ENCODE measurements at regions not wholly inside any gene's neighbourhood (a gene's known extent, or its start where the extent isn't known, plus 50 kb on each side); places are given as distances from the start of the nearest gene placed in this dataset.
A peak's percentile ranks its signal among the peaks of the same experiment; 100 is the strongest.

- no peak overlapping the region for H3K4me3 ChIP-seq (ENCODE audit: low read depth, low read length)
- TF ChIP-seq, protein P1, sequence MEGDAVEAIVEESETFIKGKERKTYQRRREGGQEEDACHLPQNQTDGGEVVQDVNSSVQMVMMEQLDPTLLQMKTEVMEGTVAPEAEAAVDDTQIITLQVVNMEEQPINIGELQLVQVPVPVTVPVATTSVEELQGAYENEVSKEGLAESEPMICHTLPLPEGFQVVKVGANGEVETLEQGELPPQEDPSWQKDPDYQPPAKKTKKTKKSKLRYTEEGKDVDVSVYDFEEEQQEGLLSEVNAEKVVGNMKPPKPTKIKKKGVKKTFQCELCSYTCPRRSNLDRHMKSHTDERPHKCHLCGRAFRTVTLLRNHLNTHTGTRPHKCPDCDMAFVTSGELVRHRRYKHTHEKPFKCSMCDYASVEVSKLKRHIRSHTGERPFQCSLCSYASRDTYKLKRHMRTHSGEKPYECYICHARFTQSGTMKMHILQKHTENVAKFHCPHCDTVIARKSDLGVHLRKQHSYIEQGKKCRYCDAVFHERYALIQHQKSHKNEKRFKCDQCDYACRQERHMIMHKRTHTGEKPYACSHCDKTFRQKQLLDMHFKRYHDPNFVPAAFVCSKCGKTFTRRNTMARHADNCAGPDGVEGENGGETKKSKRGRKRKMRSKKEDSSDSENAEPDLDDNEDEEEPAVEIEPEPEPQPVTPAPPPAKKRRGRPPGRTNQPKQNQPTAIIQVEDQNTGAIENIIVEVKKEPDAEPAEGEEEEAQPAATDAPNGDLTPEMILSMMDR (IDR thresholded peaks at IDR 0.05; ENCODE audit: insufficient read depth, low read length, poor library complexity, severe bottlenecking) = no peak
- no peaks in the 10 kb centered on the region for H3K36me3 ChIP-seq (ENCODE audit: control insufficient read depth, insufficient read depth, low read length)
- no peaks in the 10 kb centered on the region for H3K27me3 ChIP-seq (ENCODE audit: control insufficient read depth, insufficient read depth, low read length)
- DNase-seq (ENCODE audit: low read depth) = no peak
Observed at GRCh38 chr2:180205621-180206235, 198.6 kb upstream of the CWC22 start.

GRCh38 chr2:180203972-180204371, 196.9 kb upstream of the CWC22 start:
- Histone ChIP-seq H3K4me3 (ENCODE audit: low read depth, low read length) (no peak overlapping the region), H3K27me3 (ENCODE audit: control insufficient read depth, insufficient read depth, low read length) (no peaks in the 10 kb centered on the region), H3K36me3 (ENCODE audit: control insufficient read depth, insufficient read depth, low read length) (no peaks in the 10 kb centered on the region)
- TF ChIP-seq, protein P1 (IDR thresholded peaks at IDR 0.05; ENCODE audit: insufficient read depth, low read length, poor library complexity, severe bottlenecking) = no peak
- DNase-seq (ENCODE audit: low read depth) = peak; percentile 23

DNA sequence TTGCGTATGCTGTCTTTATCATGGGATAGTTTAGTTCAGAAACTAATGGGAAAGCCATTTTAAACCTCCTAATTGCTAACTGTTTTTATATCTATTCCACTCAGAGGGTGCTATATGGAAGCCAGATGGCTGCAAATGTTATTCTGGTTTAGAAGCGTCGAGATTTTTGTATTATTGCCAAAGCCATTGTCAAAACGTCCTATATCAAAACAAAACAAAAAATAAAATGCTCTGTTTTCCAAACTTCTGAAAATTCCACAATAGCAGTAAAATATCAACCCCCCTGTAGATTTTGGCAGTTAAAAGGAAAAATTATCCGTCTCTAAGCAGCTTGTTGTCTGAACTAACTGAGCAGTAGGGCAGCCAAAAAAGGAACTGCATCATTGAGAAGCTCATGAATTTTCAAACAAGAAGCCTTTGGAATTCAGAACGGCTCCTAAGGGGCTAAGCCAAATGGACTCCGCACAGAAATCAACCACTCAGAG, 195.4 kb upstream of the CWC22 start:
- TF ChIP-seq, protein P1 (IDR thresholded peaks at IDR 0.05; ENCODE audit: insufficient read depth, low read length, poor library complexity, severe bottlenecking) = no peak
- no peak for DNase-seq (ENCODE audit: low read depth)
- H3K36me3 ChIP-seq (ENCODE audit: control insufficient read depth, insufficient read depth, low read length) = no peaks in the 10 kb centered on the region
- no peaks in the 10 kb centered on the region for H3K27me3 ChIP-seq (ENCODE audit: control insufficient read depth, insufficient read depth, low read length)
- H3K4me3 ChIP-seq (ENCODE audit: low read depth, low read length) = no peak overlapping the region

- TF ChIP-seq, protein P1 (IDR thresholded peaks at IDR 0.05; ENCODE audit: insufficient read depth, low read length, poor library complexity, severe bottlenecking) = no peak
- Histone ChIP-seq H3K4me3 (ENCODE audit: low read depth, low read length) (no peak overlapping the region), H3K36me3 (ENCODE audit: control insufficient read depth, insufficient read depth, low read length) (no peaks in the 10 kb centered on the region), H3K27me3 (ENCODE audit: control insufficient read depth, insufficient read depth, low read length) (no peaks in the 10 kb centered on the region)
- no peak for DNase-seq (ENCODE audit: low read depth)
Observed at GRCh38 chr2:180196419-180196977, 189.4 kb upstream of the CWC22 start.

DNA sequence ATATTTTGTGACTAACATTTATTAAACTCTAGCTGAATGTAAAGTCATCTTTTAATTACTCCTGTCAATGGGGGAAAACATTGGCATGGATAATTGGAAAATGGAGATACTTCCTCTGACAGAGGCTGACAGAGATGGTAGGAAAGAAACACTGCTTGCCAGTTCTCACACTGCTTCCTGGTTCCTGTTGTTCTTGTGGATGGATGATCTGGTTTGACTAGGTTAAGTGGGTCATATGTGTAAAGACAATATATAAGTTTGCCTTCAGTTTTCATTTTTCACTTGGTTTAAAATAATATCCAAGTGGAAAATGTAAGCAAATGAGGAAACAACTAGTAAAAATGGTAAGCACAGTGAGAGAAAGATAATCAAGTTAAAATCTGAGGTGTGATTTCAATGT, 188.8 kb upstream of the CWC22 start:
- DNase-seq (ENCODE audit: low read depth) = no peak
- H3K27me3 ChIP-seq (ENCODE audit: control insufficient read depth, insufficient read depth, low read length) = no peaks in the 10 kb centered on the region
- H3K4me3 ChIP-seq (ENCODE audit: low read depth, low read length) = no peak overlapping the region
- TF ChIP-seq, protein P1 (IDR thresholded peaks at IDR 0.05; ENCODE audit: insufficient read depth, low read length, poor library complexity, severe bottlenecking) = no peak
- H3K36me3 ChIP-seq (ENCODE audit: control insufficient read depth, insufficient read depth, low read length) = no peaks in the 10 kb centered on the region

Data from kidney epithelial cell (primary cell).